Endothelial cell (in vitro differentiated cells): ENCODE measurements at regions not wholly inside any gene's neighbourhood (a gene's known extent, or its start where the extent isn't known, plus 50 kb on each side); places are given as distances from the start of the nearest gene placed in this dataset.

Source experiments
- DNase-seq: peaks from one replicate; pipeline ENCODE4 v3.0.0; 2021; ENCODE audit warnings: low spot score
- H3K27ac Mint-ChIP-seq: one replicate; pipeline ENCODE4 v1.8.0; 2021; ENCODE audit warnings: mixed read lengths, inconsistent platforms; ENCODE audit not compliant: unreplicated experiment
- H3K27me3 Mint-ChIP-seq: one replicate; pipeline ENCODE4 v1.8.0; 2021; ENCODE audit warnings: mild to moderate bottlenecking, moderate library complexity, mixed read lengths, inconsistent platforms; ENCODE audit not compliant: unreplicated experiment
- H3K36me3 Mint-ChIP-seq: one replicate; pipeline ENCODE4 v1.8.0; 2021; ENCODE audit warnings: mild to moderate bottlenecking, low read depth, mixed read lengths, inconsistent platforms; ENCODE audit not compliant: unreplicated experiment
- H3K4me1 Mint-ChIP-seq: one replicate; pipeline ENCODE4 v1.8.0; 2021; ENCODE audit warnings: mild to moderate bottlenecking, mixed read lengths, inconsistent platforms; ENCODE audit not compliant: unreplicated experiment
- H3K4me3 Mint-ChIP-seq: one replicate; pipeline ENCODE4 v1.8.0; 2021; ENCODE audit warnings: mild to moderate bottlenecking, mixed read lengths, inconsistent platforms; ENCODE audit not compliant: unreplicated experiment
- H3K9me3 Mint-ChIP-seq: one replicate; pipeline ENCODE4 v1.8.0; 2021; ENCODE audit warnings: mixed read lengths, inconsistent platforms; ENCODE audit not compliant: unreplicated experiment
- CTCF ChIP-seq: fragments of 200-600 bp; sonication (generic); IDR thresholded peaks from one replicate; pipeline ENCODE4 v1.5.0; 2021; ENCODE audit warnings: antibody characterized with exemption; ENCODE audit not compliant: unreplicated experiment

GRCh38 chr6:54014440-54014839, 96.8 kb upstream of the MLIP start:
- H3K9me3 Mint-ChIP-seq, result no peaks in the 10 kb centered on the region
- no peak for DNase-seq
- H3K27me3 Mint-ChIP-seq, result peaks cover 3% of the 10 kb centered on the region
- H3K4me1 Mint-ChIP-seq, result peaks cover 14% of the 10 kb centered on the region
- no peaks in the 10 kb centered on the region for H3K36me3 Mint-ChIP-seq
- no peak for TF ChIP-seq CTCF
- H3K4me3 Mint-ChIP-seq, result no peak overlapping the region
- H3K27ac Mint-ChIP-seq, result no peak overlapping the region

- no peak for TF ChIP-seq CTCF
- Mint-ChIP-seq H3K4me3 (no peak overlapping the region), H3K4me1 (peaks cover 14% of the 10 kb centered on the region), H3K27me3 (peaks cover 3% of the 10 kb centered on the region), H3K36me3 (no peaks in the 10 kb centered on the region), H3K9me3 (no peaks in the 10 kb centered on the region), H3K27ac (no peak overlapping the region)
- no peak for DNase-seq
These were observed 93.4 kb upstream of the MLIP start for GRCh38 chr6:54017877-54018276.

- Mint-ChIP-seq H3K36me3 (no peaks in the 10 kb centered on the region), H3K4me3 (no peak overlapping the region), H3K27ac (no peak overlapping the region), H3K4me1 (peaks cover 14% of the 10 kb centered on the region), H3K9me3 (no peaks in the 10 kb centered on the region), H3K27me3 (peaks cover 3% of the 10 kb centered on the region)
- TF ChIP-seq CTCF, result no peak
- DNase-seq, result no peak
These were observed 92.5 kb upstream of the MLIP start for GRCh38 chr6:54018722-54019121.

- Mint-ChIP-seq H3K27ac (no peak overlapping the region), H3K36me3 (no peaks in the 10 kb centered on the region), H3K4me3 (no peak overlapping the region), H3K4me1 (peaks cover 10% of the 10 kb centered on the region), H3K27me3 (peaks cover 3% of the 10 kb centered on the region), H3K9me3 (no peaks in the 10 kb centered on the region)
- TF ChIP-seq CTCF, result no peak
- DNase-seq, result no peak
These were observed 91.4 kb upstream of the MLIP start for GRCh38 chr6:54019860-54020259.

GRCh38 chr6:54020334-54020733, 90.9 kb upstream of the MLIP start:
- H3K36me3 Mint-ChIP-seq, result no peaks in the 10 kb centered on the region
- H3K27ac Mint-ChIP-seq, result no peak overlapping the region
- H3K4me3 Mint-ChIP-seq, result no peak overlapping the region
- H3K27me3 Mint-ChIP-seq, result peaks cover under 1% of the 10 kb centered on the region
- H3K9me3 Mint-ChIP-seq, result no peaks in the 10 kb centered on the region
- DNase-seq, result no peak
- no peak for TF ChIP-seq CTCF
- H3K4me1 Mint-ChIP-seq, result peaks cover 5% of the 10 kb centered on the region
